GM12878 (cell line): ENCODE measurements at regions not wholly inside any gene's neighbourhood (a gene's known extent, or its start where the extent isn't known, plus 50 kb on each side); places are given as distances from the start of the nearest gene placed in this dataset.

Experiments used
- ATF7 ChIP-seq: fragments of 450-650 bp; IDR thresholded peaks from 2 replicates; pipeline ENCODE4 v1.6.1; 2016; ENCODE audit warnings: low read depth, mild to moderate bottlenecking
- BACH1 ChIP-seq: fragments of 450-650 bp; IDR thresholded peaks from 2 replicates; pipeline ENCODE4 v1.6.1; 2017; ENCODE audit warnings: mild to moderate bottlenecking, borderline replicate concordance
- BCL11A ChIP-seq: IDR thresholded peaks from 2 replicates; pipeline ENCODE4 v1.6.1; 2011; ENCODE audit warnings: low read depth, low read length
- BHLHE40 ChIP-seq, 2 experiments: fragments of 450-650 bp in 1 of 2; IDR thresholded peaks; 2 replicates each; pipeline ENCODE4 v1.6.1; 2011 to 2017; ENCODE audit warnings: low read depth in 2 of 2, borderline replicate concordance in 1 of 2, improper control_type of control experiment in 1 of 2, low read length in 1 of 2, mild to moderate bottlenecking in 1 of 2
- CHD2 ChIP-seq: IDR thresholded peaks from 2 replicates; pipeline ENCODE4 v1.6.1; 2011; ENCODE audit warnings: low read depth, low read length, improper control_type of control experiment, borderline replicate concordance
- CREB1 ChIP-seq: IDR thresholded peaks from 2 replicates; pipeline ENCODE4 v1.6.1; 2012; ENCODE audit warnings: low read depth, mild to moderate bottlenecking, inconsistent platforms
- CREM ChIP-seq: IDR thresholded peaks from 2 replicates; pipeline ENCODE4 v1.6.1; 2014; ENCODE audit warnings: antibody characterized with exemption, low read depth
- DPF2 ChIP-seq: fragments of 450-650 bp; IDR thresholded peaks from 2 replicates; pipeline ENCODE4 v1.6.1; 2017; ENCODE audit warnings: mild to moderate bottlenecking
- EED ChIP-seq: sonication (generic); IDR thresholded peaks from 2 replicates; pipeline ENCODE4 v1.6.1; 2016; ENCODE audit warnings: antibody characterized with exemption, low read depth
- EZH2 ChIP-seq: IDR thresholded peaks from 2 replicates; pipeline ENCODE4 v1.6.1; 2012; ENCODE audit warnings: low read depth, mild to moderate bottlenecking, control low read depth, inconsistent platforms, low read length, borderline replicate concordance; ENCODE audit not compliant: control insufficient read depth
- FOXM1 ChIP-seq: IDR thresholded peaks from 2 replicates; pipeline ENCODE4 v1.6.1; 2012; ENCODE audit warnings: low read depth, mild to moderate bottlenecking, inconsistent platforms, low read length, moderate library complexity
- GABPA ChIP-seq: IDR thresholded peaks from 2 replicates; pipeline ENCODE4 v1.6.1; 2014; ENCODE audit warnings: antibody characterized with exemption, low read depth, mild to moderate bottlenecking, inconsistent platforms
- HDAC6 ChIP-seq: fragments of 200-600 bp; sonication (generic); IDR thresholded peaks from one replicate; pipeline ENCODE4 v1.8.0; 2017; ENCODE audit warnings: antibody characterized with exemption; ENCODE audit not compliant: unreplicated experiment
- IKZF1 ChIP-seq: fragments of 450-650 bp; conservative IDR thresholded peaks from 2 replicates; pipeline ENCODE4 v1.6.1; 2017; ENCODE audit warnings: antibody characterized with exemption, mild to moderate bottlenecking
- IKZF2 ChIP-seq, 2 experiments: fragments of 450-650 bp; IDR thresholded peaks; 2 replicates each; pipeline ENCODE4 v1.6.1; 2017; ENCODE audit warnings: mild to moderate bottlenecking in 2 of 2, moderate library complexity in 2 of 2
- JUNB ChIP-seq: IDR thresholded peaks from 2 replicates; pipeline ENCODE4 v1.6.1; 2016; ENCODE audit warnings: antibody characterized with exemption, mild to moderate bottlenecking
- MEF2B ChIP-seq: fragments of 450-650 bp; IDR thresholded peaks from 2 replicates; pipeline ENCODE4 v1.6.1; 2018; ENCODE audit warnings: mild to moderate bottlenecking, moderate library complexity; ENCODE audit not compliant: partially characterized antibody, poor library complexity, severe bottlenecking
- MTA2 ChIP-seq: fragments of 450-650 bp; IDR thresholded peaks from 2 replicates; pipeline ENCODE4 v1.6.1; 2016; ENCODE audit warnings: low read depth, mild to moderate bottlenecking, moderate library complexity
- MXI1 ChIP-seq: fragments of 150-350 bp; IDR thresholded peaks from 2 replicates; pipeline ENCODE4 v1.6.1; 2011; ENCODE audit warnings: low read depth, mild to moderate bottlenecking, inconsistent platforms, low read length, improper control_type of control experiment
- MYC ChIP-seq: IDR thresholded peaks from 2 replicates; pipeline ENCODE4 v1.6.1; 2011; ENCODE audit warnings: mild to moderate bottlenecking, low read length, moderate library complexity, inconsistent platforms; ENCODE audit not compliant: insufficient read depth, insufficient replicate concordance, insufficient read length, severe bottlenecking
- NRF1 ChIP-seq: conservative IDR thresholded peaks from 2 replicates; pipeline ENCODE4 v1.6.1; 2011; ENCODE audit warnings: mild to moderate bottlenecking, low read depth, low read length, improper control_type of control experiment
- PAX5 ChIP-seq: IDR thresholded peaks from 2 replicates; pipeline ENCODE4 v1.6.1; 2011; ENCODE audit warnings: low read depth, low read length, borderline replicate concordance
- RELA ChIP-seq: fragments of 450-650 bp; IDR thresholded peaks from 2 replicates; pipeline ENCODE4 v1.8.0; 2014; ENCODE audit warnings: borderline replicate concordance; ENCODE audit not compliant: partially characterized antibody
- SIX5 ChIP-seq: IDR thresholded peaks from 2 replicates; pipeline ENCODE4 v1.6.1; 2011; ENCODE audit warnings: mild to moderate bottlenecking, low read depth, low read length, moderate library complexity; ENCODE audit not compliant: severe bottlenecking
- SP1 ChIP-seq: IDR thresholded peaks from one replicate; pipeline ENCODE4 v1.6.1; 2011; ENCODE audit warnings: low read depth, low read length
- SPI1 ChIP-seq: IDR thresholded peaks from 2 replicates; pipeline ENCODE4 v1.6.1; 2011; ENCODE audit warnings: low read depth, mild to moderate bottlenecking, low read length, moderate library complexity, borderline replicate concordance; ENCODE audit not compliant: insufficient read depth
- SREBF1 ChIP-seq: IDR thresholded peaks from 2 replicates; pipeline ENCODE4 v1.6.1; 2012; ENCODE audit warnings: mild to moderate bottlenecking, low read length
- ZNF24 ChIP-seq: fragments of 450-650 bp; IDR thresholded peaks from 2 replicates; pipeline ENCODE4 v1.6.1; 2017; ENCODE audit warnings: antibody characterized with exemption, mild to moderate bottlenecking
- ZNF274 ChIP-seq: IDR thresholded peaks from one replicate; pipeline ENCODE4 v1.8.0; 2011; ENCODE audit not compliant: insufficient read length, insufficient read depth
- ZNF384 ChIP-seq: IDR thresholded peaks from 2 replicates; pipeline ENCODE4 v1.6.1; 2012; ENCODE audit warnings: low read depth, mild to moderate bottlenecking, low read length, improper control_type of control experiment, borderline replicate concordance
- TF ChIP-seq, protein P1 (sequence below): IDR thresholded peaks from 2 replicates; pipeline ENCODE4 v1.6.1; 2011; ENCODE audit warnings: borderline replicate concordance, low read depth, mild to moderate bottlenecking, moderate library complexity, mixed read lengths, low read length; ENCODE audit not compliant: insufficient read depth; ENCODE audit errors: extremely low read length

DNA sequence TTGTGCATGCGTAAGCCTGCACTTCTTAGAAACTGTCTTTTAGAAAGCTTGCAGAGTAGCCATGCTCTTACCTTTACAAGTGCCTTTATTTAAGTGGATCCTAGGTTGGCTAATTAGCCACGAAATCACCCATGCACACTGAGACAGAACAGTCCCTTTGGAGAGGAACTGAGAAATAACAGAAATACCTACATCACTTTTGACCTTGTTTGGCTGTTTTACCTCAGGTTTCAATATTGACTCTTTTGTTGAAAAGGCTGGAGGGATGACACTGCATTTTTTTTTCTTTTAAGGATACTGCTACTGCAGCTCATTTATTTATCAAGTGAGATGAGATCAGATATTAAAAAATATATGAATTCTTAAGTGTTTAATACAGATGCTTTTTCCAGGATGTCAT lies 155.6 kb upstream of the GOLIM4 start (continued):
- TF ChIP-seq, protein P1, sequence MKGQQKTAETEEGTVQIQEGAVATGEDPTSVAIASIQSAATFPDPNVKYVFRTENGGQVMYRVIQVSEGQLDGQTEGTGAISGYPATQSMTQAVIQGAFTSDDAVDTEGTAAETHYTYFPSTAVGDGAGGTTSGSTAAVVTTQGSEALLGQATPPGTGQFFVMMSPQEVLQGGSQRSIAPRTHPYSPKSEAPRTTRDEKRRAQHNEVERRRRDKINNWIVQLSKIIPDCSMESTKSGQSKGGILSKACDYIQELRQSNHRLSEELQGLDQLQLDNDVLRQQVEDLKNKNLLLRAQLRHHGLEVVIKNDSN = no peak
- TF ChIP-seq SIX5 (no peak), ATF7 (peak; percentile 49; the same call in 1 of the 2 replicates), SREBF1 (no peak), BACH1 (peak; percentile 97), FOXM1 (0 out of 2 replicates have a peak, but pooled peaks have one; percentile 32), EZH2 (no peak), SP1 (peak; percentile 24), MYC (no peak), HDAC6 (no peak), IKZF2 (IDR thresholded peaks at IDR 0.05) (peak; percentile 76 to 78), RELA (no peak), CREM (peak; percentile 40; the same call in 1 of the 2 replicates), MXI1 (no peak), EED (peak; percentile 54; the same call in 1 of the 2 replicates), IKZF1 (peak; percentile 42; the same call in 1 of the 2 replicates), NRF1 (no peak), MTA2 (peak; percentile 92), ZNF24 (no peak), ZNF384 (peak; percentile 61; the same call in 1 of the 2 replicates), ZNF274 (no peak), BHLHE40 (IDR thresholded peaks at IDR 0.05; ENCODE audit: borderline replicate concordance in 1 of 2, low read depth in 2 of 2, low read length in 1 of 2) (no peak), PAX5 (peak; percentile 90), CREB1 (peak; percentile 47; the same call in 1 of the 2 replicates), JUNB (peak; percentile 75), MEF2B (peak; percentile 38), SPI1 (peak; percentile 98), CHD2 (no peak), DPF2 (peak; percentile 53; the same call in 1 of the 2 replicates), BCL11A (peak; percentile 98), GABPA (0 out of 2 replicates have a peak, but pooled peaks have one; percentile 19)
